Uterus (tissue), 3 donors: ENCODE measurements at regions not wholly inside any gene's neighbourhood (a gene's known extent, or its start where the extent isn't known, plus 50 kb on each side); places are given as distances from the start of the nearest gene placed in this dataset.

Source experiments
- DNase-seq, 2 donors: peaks; one replicate each; pipeline ENCODE4 v3.0.0-alpha.2; 2019 to 2020
- H3K27ac ChIP-seq, 2 donors: fragments of 200-600 bp; sonication (generic); 1 replicate in 1 of 2; 2 replicates in 1 of 2; pipeline ENCODE4 v1.5.1; 2016 to 2018
- H3K27me3 ChIP-seq, 2 donors: fragments of 200-600 bp; sonication (generic); one replicate each; pipeline ENCODE4 v1.5.1; 2018 to 2019; ENCODE audit warnings: control low read depth in 1 of 2
- H3K36me3 ChIP-seq, 2 donors: fragments of 200-600 bp; sonication (generic); one replicate each; pipeline ENCODE4 v1.5.1; 2019; ENCODE audit warnings: control low read depth in 1 of 2
- H3K4me1 ChIP-seq, 2 donors: fragments of 200-600 bp; sonication (generic); one replicate each; pipeline ENCODE4 v1.5.1; 2018 to 2019; ENCODE audit warnings: control low read depth in 1 of 2
- H3K4me3 ChIP-seq, 2 donors: fragments of 200-600 bp; sonication (generic); 1 replicate in 1 of 2; 2 replicates in 1 of 2; pipeline ENCODE4 v1.5.1; 2018 to 2019; ENCODE audit warnings: mild to moderate bottlenecking in 1 of 2
- H3K9me3 ChIP-seq, 2 donors: fragments of 200-600 bp; sonication (generic); one replicate each; pipeline ENCODE4 v1.5.1; 2019; ENCODE audit warnings: control low read depth in 1 of 2
- POLR2A ChIP-seq, 2 donors: fragments of 450-650 bp; IDR thresholded peaks; one replicate each; pipeline ENCODE4 v1.6.1; 2016; ENCODE audit warnings: antibody characterized with exemption in 2 of 2, mild to moderate bottlenecking in 1 of 2, moderate library complexity in 1 of 2
- intact Hi-C: fragments of 100-400 bp; cut with DNase I; formaldehyde crosslinking; loops from one replicate; pipeline ENCODE4 v1.15.1; 2023; ENCODE audit warnings: low total_unique reads
- TF ChIP-seq, protein P1 (sequence below), 4 experiments: fragments of 200-600 bp in 2 of 4; fragments of 450-650 bp in 2 of 4; sonication (generic) in 2 of 4; IDR thresholded peaks; one replicate each; pipeline ENCODE4 v1.5.1; 2016 to 2019; ENCODE audit warnings: antibody characterized with exemption in 4 of 4, mild to moderate bottlenecking in 2 of 4, moderate library complexity in 1 of 4
- donor health status: DM: yes; HTN: yes; CAD: no.

DNA sequence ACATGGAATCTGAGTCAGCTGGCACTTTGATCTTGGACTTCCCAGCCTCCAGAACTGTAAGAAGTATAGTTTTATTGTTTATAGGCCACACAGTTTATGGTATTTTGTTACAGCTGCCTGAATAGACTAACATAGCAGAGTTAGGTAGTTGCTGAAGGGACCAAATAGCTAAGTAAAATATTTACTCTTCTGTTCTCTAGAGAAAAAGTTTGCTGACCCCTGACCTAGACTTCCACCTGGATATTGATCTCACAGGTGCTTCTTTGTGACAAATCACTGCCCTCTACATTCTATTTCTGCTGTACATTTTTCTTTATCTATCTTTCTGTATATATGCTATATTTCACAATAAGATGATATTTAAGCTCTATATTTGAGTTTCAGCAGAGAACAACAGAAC, 212.5 kb downstream of the CSNK2A3 start:
- intact Hi-C loops = no loop called here

DNA sequence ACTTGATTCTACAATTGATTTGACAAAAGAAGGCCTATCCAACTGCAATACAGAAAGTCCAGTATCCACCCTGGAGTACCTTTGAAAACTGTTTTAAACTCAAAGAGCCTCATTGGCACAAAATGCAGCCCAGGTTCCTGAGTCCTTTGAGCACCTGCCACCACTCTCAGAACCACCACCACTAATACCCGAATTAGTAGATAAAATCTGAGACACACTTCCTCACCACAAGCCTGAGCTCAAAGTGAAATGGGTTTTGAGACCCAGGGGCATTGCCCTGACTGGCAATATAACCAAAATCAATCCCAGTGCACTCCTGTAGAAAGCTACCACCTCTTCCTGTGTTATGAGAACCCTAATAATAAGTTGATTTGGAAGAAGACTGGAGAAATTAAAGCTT, 215.7 kb downstream of the CSNK2A3 start:
- Histone ChIP-seq H3K4me1 (peaks cover 0 to 4% of the 10 kb centered on the region in 2 donors), H3K27me3 (no peaks in the 10 kb centered on the region), H3K9me3 (no peaks in the 10 kb centered on the region), H3K4me3 (no peak overlapping the region), H3K36me3 (no peaks in the 10 kb centered on the region), H3K27ac (no peak overlapping the region)
- DNase-seq = no peak
- TF ChIP-seq POLR2A (IDR thresholded peaks at IDR 0.05) = no peak
- TF ChIP-seq, protein P1, sequence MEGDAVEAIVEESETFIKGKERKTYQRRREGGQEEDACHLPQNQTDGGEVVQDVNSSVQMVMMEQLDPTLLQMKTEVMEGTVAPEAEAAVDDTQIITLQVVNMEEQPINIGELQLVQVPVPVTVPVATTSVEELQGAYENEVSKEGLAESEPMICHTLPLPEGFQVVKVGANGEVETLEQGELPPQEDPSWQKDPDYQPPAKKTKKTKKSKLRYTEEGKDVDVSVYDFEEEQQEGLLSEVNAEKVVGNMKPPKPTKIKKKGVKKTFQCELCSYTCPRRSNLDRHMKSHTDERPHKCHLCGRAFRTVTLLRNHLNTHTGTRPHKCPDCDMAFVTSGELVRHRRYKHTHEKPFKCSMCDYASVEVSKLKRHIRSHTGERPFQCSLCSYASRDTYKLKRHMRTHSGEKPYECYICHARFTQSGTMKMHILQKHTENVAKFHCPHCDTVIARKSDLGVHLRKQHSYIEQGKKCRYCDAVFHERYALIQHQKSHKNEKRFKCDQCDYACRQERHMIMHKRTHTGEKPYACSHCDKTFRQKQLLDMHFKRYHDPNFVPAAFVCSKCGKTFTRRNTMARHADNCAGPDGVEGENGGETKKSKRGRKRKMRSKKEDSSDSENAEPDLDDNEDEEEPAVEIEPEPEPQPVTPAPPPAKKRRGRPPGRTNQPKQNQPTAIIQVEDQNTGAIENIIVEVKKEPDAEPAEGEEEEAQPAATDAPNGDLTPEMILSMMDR (IDR thresholded peaks at IDR 0.05) = no peak
- intact Hi-C loops = no loop called here

More for the DNA sequence above, 212.5 kb downstream of the CSNK2A3 start:
- Histone ChIP-seq H3K9me3 (no peaks in the 10 kb centered on the region), H3K4me3 (no peak overlapping the region), H3K36me3 (no peaks in the 10 kb centered on the region), H3K4me1 (peaks cover 3 to 4% of the 10 kb centered on the region in 2 donors), H3K27me3 (no peaks in the 10 kb centered on the region), H3K27ac (peak overlapping the region; percentile 56 to 88)
- DNase-seq = no peak
- TF ChIP-seq, protein P1 (IDR thresholded peaks at IDR 0.05) = no peak
- no peak for TF ChIP-seq POLR2A (IDR thresholded peaks at IDR 0.05)

DNA sequence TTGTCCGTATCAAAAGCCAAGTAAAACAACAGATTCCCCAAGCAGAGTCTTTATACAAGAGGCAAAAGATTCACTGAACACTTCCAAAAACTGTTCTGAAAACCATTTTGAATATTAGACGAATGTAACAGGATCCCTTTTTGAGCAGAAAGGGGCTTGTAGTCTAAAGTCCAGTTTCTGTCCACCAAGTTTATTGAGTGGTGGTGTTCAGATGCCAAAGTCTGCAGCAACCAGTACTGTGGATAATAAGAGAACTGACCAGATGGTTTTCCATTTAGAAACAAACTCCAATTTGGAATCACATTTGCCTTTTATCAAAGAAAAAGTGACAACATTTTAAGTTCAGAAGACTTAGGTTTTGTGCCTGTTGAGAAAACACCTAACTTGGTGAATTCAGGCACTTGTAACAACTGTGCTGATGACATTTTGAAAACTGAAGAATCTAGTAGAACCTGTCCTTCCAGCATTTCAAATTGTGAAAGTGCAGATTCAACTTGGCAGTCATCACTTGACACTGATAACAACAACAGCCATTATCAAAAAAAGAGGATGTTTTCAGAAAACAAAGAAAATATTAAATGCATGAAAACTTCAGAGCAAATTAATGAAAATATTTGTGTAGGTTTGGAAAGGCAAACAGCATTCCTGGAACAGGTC, 217.1 kb downstream of the CSNK2A3 start:
- Histone ChIP-seq H3K4me1 (no peaks in the 10 kb centered on the region), H3K27me3 (no peaks in the 10 kb centered on the region), H3K36me3 (no peaks in the 10 kb centered on the region), H3K4me3 (no peak overlapping the region), H3K27ac (no peak overlapping the region), H3K9me3 (no peaks in the 10 kb centered on the region)
- intact Hi-C loops = no loop called here
- TF ChIP-seq, protein P1 (IDR thresholded peaks at IDR 0.05) = no peak
- TF ChIP-seq POLR2A (IDR thresholded peaks at IDR 0.05) = no peak
- DNase-seq = no peak

DNA sequence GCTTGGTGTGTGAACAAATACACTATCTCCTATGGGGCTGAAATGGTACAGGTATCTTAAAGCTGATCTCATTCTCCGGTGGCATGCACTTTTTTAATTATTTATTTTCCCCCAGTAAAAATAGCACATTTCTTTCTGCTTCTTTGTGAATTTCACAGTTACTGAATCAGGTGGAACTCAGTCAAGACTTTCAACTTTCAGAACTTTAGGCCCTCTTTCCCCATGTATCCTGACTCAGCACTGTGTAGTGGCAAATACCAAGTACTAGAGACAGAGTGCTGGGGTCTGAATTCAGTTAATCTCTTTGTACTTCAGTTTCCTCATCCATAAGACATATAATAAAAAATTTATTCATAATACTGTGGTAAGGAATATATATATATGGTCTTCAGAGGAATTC, 223.9 kb downstream of the CSNK2A3 start:
- intact Hi-C loops = no loop called here
- H3K4me1 ChIP-seq = no peaks in the 10 kb centered on the region
- H3K36me3 ChIP-seq = no peaks in the 10 kb centered on the region
- no peak overlapping the region for H3K4me3 ChIP-seq
- no peak for DNase-seq
- H3K27ac ChIP-seq = no peak overlapping the region
- TF ChIP-seq, protein P1 (IDR thresholded peaks at IDR 0.05) = no peak
- H3K27me3 ChIP-seq = no peaks in the 10 kb centered on the region
- H3K9me3 ChIP-seq = no peaks in the 10 kb centered on the region

DNA sequence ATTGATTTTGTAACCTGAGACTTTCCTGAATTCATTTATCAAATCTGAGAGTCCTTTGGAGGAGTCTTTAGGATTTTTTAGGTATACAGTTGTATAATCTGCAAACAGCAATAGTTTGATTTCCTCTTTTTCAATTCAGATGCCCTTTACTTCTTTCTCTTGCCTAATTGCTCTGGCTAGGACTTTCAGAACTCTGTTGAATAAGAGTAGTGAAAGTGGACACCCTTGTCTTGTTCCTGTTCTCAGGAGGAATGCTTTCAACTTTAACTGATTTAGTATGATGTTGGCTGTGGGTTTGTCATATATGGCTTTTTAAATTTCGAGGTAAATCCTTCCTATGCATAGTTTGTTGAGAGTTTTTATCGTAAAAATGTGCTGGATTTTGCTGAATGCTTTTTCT, 227.4 kb downstream of the CSNK2A3 start:
- DNase-seq = no peak
- Histone ChIP-seq H3K4me3 (no peak overlapping the region), H3K36me3 (no peaks in the 10 kb centered on the region), H3K27ac (no peak overlapping the region), H3K27me3 (no peaks in the 10 kb centered on the region), H3K9me3 (no peaks in the 10 kb centered on the region), H3K4me1 (no peaks in the 10 kb centered on the region)
- TF ChIP-seq, protein P1 (IDR thresholded peaks at IDR 0.05) = no peak
- no peak for TF ChIP-seq POLR2A (IDR thresholded peaks at IDR 0.05)
- intact Hi-C loops = no loop called here
